HepG2 (cell line): ENCODE measurements at regions not wholly inside any gene's neighbourhood (a gene's known extent, or its start where the extent isn't known, plus 50 kb on each side); places are given as distances from the start of the nearest gene placed in this dataset.

Experiments
- CHD2 ChIP-seq: IDR thresholded peaks from 2 replicates; pipeline ENCODE4 v1.6.1; 2011; ENCODE audit warnings: low read depth, low read length, improper control_type of control experiment
- CTCF ChIP-seq: sonication (generic); formaldehyde crosslinking; IDR thresholded peaks from 2 replicates; pipeline ENCODE4 v1.5.0; 2020; ENCODE audit warnings: mild to moderate bottlenecking, missing genetic modification reagents, moderate library complexity
- HMG20B ChIP-seq: conservative IDR thresholded peaks from 2 replicates; pipeline ENCODE4 v1.6.1; 2016; ENCODE audit warnings: missing genetic modification reagents, missing compliant biosample characterization
- NFAT5 ChIP-seq: sonication (generic); formaldehyde crosslinking; IDR thresholded peaks from 2 replicates; pipeline ENCODE4 v1.4.0; 2020; ENCODE audit warnings: missing genetic modification reagents
- ZNF768 ChIP-seq: sonication (generic); formaldehyde crosslinking; IDR thresholded peaks from 2 replicates; pipeline ENCODE4 v1.4.0; 2020; ENCODE audit warnings: missing genetic modification reagents

GRCh38 chr4:26050671-26051070, 136.7 kb downstream of the SMIM20 start:
- TF ChIP-seq CHD2 (no peak), HMG20B (CRISPR knock-in tag) (no peak), NFAT5 (CRISPR knock-in tag) (no peak), CTCF (no peak), ZNF768 (CRISPR knock-in tag) (no peak)
